ENCODE measurements at regions not wholly inside any gene's neighbourhood (a gene's known extent, or its start where the extent isn't known, plus 50 kb on each side); places are given as distances from the start of the nearest gene placed in this dataset.

GRCh38 chr1:245084551-245084950, 70.2 kb upstream of the KIF26B start:
- TF ChIP-seq, protein P1, sequence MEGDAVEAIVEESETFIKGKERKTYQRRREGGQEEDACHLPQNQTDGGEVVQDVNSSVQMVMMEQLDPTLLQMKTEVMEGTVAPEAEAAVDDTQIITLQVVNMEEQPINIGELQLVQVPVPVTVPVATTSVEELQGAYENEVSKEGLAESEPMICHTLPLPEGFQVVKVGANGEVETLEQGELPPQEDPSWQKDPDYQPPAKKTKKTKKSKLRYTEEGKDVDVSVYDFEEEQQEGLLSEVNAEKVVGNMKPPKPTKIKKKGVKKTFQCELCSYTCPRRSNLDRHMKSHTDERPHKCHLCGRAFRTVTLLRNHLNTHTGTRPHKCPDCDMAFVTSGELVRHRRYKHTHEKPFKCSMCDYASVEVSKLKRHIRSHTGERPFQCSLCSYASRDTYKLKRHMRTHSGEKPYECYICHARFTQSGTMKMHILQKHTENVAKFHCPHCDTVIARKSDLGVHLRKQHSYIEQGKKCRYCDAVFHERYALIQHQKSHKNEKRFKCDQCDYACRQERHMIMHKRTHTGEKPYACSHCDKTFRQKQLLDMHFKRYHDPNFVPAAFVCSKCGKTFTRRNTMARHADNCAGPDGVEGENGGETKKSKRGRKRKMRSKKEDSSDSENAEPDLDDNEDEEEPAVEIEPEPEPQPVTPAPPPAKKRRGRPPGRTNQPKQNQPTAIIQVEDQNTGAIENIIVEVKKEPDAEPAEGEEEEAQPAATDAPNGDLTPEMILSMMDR (IDR thresholded peaks at IDR 0.05; ENCODE audit: borderline replicate concordance, extremely low read depth, low read length, poor library complexity, severe bottlenecking), result no peak
- no peak for TF ChIP-seq EZH2 (IDR thresholded peaks at IDR 0.05; ENCODE audit: borderline replicate concordance, low read depth, low read length, severe bottlenecking)
